Myocyte (in vitro differentiated cells): ENCODE measurements at regions not wholly inside any gene's neighbourhood (a gene's known extent, or its start where the extent isn't known, plus 50 kb on each side); places are given as distances from the start of the nearest gene placed in this dataset.
"Not testable (repeated sequence)": the region's sequence is repeated elsewhere in the genome, so short reads cannot be mapped to it uniquely, and the experiment has no call there.

ENCODE experiments used
- DNase-seq: peaks from one replicate; pipeline ENCODE4 v3.0.0-alpha.2; 2012; ENCODE audit warnings: low read depth

GRCh38 chr6:145143379-145143778, 591.9 kb downstream of the EPM2A start:
- no peak for DNase-seq

GRCh38 chr6:145147559-145147958, 587.8 kb downstream of the EPM2A start:
- peak; percentile 53 for DNase-seq

GRCh38 chr6:145147981-145148749, 587.2 kb downstream of the EPM2A start:
- peak; percentile 88 for DNase-seq

- DNase-seq, result peak; percentile 13
These were observed 586.5 kb downstream of the EPM2A start for GRCh38 chr6:145148776-145149175.

GRCh38 chr6:145151624-145152023, 583.7 kb downstream of the EPM2A start:
- peak; percentile 12 for DNase-seq

- DNase-seq, result no peak
These were observed 581.8 kb downstream of the EPM2A start for GRCh38 chr6:145153495-145153894.

GRCh38 chr6:145155411-145155810, 579.9 kb downstream of the EPM2A start:
- no peak for DNase-seq

GRCh38 chr6:145155873-145156782, 579.2 kb downstream of the EPM2A start:
- peak; percentile 5 for DNase-seq

GRCh38 chr6:145158636-145159035, 576.7 kb downstream of the EPM2A start:
- DNase-seq, result not testable (repeated sequence)

GRCh38 chr6:145159921-145160320, 575.4 kb downstream of the EPM2A start:
- DNase-seq, result no peak

GRCh38 chr6:145161501-145161900, 573.8 kb downstream of the EPM2A start:
- DNase-seq, result no peak

GRCh38 chr6:145169726-145170224, 565.5 kb downstream of the EPM2A start:
- no peak for DNase-seq

- DNase-seq, result no peak
These were observed 559.9 kb downstream of the EPM2A start for GRCh38 chr6:145175470-145175869.

GRCh38 chr6:145178391-145178790, 556.9 kb downstream of the EPM2A start:
- DNase-seq, result no peak

- DNase-seq, result no peak
These were observed 547.7 kb downstream of the EPM2A start for GRCh38 chr6:145187491-145188206.

GRCh38 chr6:145189836-145190235, 545.5 kb downstream of the EPM2A start:
- no peak for DNase-seq

GRCh38 chr6:145194389-145194788, 540.9 kb downstream of the EPM2A start:
- DNase-seq, result no peak

- no peak for DNase-seq
These were observed 535.4 kb downstream of the EPM2A start for GRCh38 chr6:145199961-145200360.

- DNase-seq, result no peak
These were observed 531.0 kb downstream of the EPM2A start for GRCh38 chr6:145204301-145204700.

GRCh38 chr6:145206247-145206907, 528.9 kb downstream of the EPM2A start:
- peak; percentile 41 for DNase-seq

GRCh38 chr6:145208474-145208873, 526.8 kb downstream of the EPM2A start:
- no peak for DNase-seq
